Activated CD4-positive, CD25-positive, alpha-beta regulatory T cell treated with anti-CD3 and anti-CD28 coated beads, Interleukin-2, amount 50 U/mL, for 24 hours (primary cell): ENCODE measurements at regions not wholly inside any gene's neighbourhood (a gene's known extent, or its start where the extent isn't known, plus 50 kb on each side); places are given as distances from the start of the nearest gene placed in this dataset.
A peak's percentile ranks its signal among the peaks of the same experiment; 100 is the strongest.

ENCODE experiments used
- ATAC-seq, 2 donors: fragments of 150-1000 bp; cut with Tn5 transposase; one replicate each; pipeline ENCODE4 v1.10.0; 2021; ENCODE audit warnings: mild to moderate bottlenecking in 1 of 2, moderate library complexity in 1 of 2

- no peak for ATAC-seq
Measured at GRCh38 chr21:30986965-30987364, 51.3 kb downstream of the KRTAP19-8 start.

DNA sequence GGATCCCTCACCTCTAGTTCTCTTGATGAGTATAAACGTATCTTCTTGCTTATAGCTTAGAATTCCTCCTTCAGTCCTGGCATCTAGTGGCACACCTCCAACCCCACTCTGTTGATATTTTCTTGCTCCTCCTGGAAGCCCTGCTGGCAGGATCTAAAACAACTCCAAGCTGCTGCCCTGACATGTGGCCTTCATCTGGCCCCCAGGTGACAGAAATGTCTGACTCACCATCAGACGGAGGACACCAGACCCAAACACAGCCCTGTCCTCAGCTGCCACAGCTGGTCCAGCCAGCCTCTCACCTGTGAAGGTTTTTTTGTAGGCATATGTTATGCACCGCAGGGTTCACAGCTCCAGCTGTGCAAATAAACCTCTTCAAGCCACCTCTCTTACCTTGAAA, 53.4 kb downstream of the KRTAP19-8 start:
- ATAC-seq = no peak

DNA sequence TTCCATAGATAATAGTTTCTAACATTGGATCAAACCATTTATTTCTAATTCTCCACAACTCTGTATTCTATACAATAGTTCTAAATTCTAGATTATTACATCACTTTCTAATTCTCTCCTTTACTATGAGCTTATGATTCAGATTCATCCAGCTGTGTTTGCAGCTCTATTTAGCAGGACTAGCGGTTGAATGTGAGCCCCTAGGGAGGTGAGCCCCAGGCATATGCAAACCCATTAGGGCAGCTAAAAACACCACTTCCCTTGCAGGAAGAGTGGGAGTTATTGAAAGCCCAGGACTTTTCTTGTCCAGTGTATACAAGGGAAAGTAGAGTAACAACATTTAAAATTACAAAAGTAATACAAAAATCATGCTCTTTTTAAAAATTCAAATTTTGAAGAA, 56.9 kb downstream of the KRTAP19-8 start:
- ATAC-seq = no peak

DNA sequence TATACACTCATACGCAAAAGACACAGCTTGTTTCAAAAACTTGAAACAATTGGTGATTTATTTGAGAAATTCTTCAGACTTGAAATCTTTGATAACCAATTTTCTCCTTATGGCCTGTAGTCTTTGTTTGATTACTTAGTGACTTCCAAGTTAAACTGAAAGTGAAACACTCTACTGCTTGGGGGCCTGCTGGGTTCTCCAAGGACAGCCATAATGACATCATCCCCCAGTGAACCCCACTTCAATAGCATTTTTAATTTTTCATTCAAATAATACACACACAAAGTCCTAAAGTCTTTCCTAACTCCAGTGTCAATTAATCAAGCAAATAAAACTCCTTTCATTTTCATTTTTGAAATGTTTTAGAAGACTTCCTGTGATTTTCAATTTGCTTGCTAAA, 59.2 kb downstream of the KRTAP19-8 start:
- ATAC-seq = peak; percentile 35 to 48

DNA sequence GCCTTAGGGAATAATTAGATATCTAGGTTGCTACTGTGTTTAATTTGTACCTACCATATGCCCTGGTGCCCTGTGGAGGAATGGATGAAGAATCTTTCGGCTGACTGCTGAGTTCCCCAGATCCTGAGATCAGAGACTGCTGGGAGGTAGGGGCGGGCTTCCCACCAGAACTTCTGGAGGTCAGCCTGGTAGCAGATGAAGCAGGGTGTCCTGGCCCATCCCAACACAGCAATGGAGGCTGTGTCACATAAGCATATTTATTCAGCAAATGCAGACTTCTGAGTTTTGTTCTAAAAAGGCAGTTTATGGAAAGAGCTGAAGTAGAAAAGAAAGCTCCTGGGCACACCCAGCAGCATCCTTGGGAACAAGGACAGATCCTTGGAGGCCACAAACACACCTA, 74.0 kb downstream of the KRTAP19-8 start:
- ATAC-seq = no peak

DNA sequence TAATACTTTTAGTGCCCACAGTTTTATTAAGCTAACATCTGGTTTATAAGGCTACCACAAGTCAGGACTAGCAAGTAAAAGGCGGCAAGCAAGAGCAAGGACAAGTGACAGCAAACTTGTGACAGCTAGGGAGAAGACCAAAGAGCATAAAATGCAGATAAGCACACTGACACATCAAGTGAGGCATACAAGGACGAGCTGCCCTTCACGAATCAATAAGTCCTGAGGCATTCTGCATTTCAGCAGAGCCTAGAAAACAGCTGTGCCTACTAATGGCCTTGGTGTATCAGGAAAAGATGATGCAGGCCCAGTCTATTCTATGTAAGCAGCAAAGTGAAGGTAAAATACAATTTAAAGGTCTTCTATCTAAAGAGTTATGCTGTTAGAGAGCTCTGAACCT, 74.8 kb downstream of the KRTAP19-8 start:
- no peak for ATAC-seq

DNA sequence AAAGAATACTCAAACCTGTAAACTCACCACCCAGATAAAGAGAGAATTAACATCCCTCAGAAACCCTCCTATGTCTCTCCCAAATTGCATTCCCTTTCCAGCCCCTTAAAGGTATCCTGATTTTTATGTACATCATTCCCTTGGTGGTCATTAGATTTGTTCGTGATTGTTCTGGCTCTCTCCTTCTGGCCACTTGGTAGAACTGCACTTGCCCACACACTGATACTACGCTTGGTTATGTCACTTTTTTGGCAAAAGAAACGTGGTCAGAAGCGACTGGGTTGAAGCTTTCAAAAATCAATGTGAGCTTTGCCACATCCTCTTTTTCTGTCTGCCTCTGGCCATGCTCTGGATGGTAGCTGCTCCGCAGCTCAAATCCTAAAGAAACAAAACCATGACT, 76.3 kb downstream of the KRTAP19-8 start:
- ATAC-seq = no peak

DNA sequence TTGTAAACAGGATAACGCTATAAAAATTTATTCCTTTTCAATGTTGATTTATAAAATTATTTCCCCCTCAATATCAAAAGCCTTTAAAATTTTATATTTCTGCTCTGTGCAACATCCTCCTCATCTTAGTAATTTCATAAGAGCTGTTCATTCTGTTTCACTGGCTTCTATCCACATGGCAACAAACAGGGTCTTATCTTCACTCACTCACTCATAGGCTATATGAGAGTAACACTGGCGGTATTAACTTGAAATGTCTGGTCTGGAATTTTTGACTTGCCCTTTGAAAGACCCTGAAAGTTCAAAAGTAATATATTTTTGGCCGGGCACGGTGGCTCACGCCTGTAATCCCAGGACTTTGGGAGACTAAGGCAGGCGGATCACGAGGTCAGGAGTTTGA, 77.4 kb upstream of the KRTAP11-1 start:
- ATAC-seq = no peak

DNA sequence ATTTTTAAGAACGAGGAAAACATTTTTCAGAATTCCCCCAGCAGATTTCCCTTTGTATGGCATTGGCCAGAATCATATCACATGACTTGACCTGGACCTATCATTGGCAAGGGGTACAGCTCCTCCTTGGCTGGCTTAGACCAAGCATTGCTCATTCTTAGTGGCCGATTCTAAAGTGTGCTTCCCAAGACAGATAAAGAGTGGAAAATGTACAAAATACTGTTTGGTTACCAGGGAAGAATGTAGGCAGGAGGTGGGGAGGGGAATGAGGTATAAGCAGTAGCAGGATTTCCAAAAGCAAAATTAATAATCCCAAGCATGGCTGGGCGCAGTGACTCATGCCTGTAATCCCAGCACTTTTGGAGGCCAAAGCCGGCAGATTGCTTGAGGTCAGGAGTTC, 75.6 kb upstream of the KRTAP11-1 start:
- ATAC-seq = no peak

- no peak for ATAC-seq
Measured at GRCh38 chr21:30953605-30954004, 72.2 kb upstream of the KRTAP11-1 start.

GRCh38 chr21:30947141-30947540, 65.8 kb upstream of the KRTAP11-1 start:
- ATAC-seq = no peak

GRCh38 chr21:30943920-30944319, 62.5 kb upstream of the KRTAP11-1 start:
- ATAC-seq = no peak

- no peak for ATAC-seq
Measured at GRCh38 chr21:30943243-30943642, 61.9 kb upstream of the KRTAP11-1 start.

- ATAC-seq = no peak
Measured at GRCh38 chr21:30942192-30942591, 60.8 kb upstream of the KRTAP11-1 start.

DNA sequence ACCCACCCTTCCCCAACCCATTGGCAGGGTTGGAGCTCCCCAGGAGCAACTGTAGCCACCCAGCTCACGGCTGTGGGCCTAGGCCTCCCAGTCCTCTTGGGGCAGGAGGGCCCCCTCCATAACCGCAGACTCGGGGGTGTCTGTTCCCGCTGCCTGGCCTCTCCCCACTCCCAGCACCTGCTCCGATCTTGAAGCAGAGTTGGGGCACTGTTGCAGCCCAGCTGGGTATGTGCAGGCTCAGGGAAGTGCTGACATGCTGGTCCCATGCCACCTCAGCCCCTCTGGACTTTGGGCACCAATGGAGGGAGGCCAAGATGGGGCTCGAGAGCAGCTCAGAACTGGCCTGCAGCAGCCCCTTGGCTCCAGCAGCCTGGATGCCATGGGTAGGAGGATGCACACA, 54.8 kb upstream of the KRTAP11-1 start:
- no peak for ATAC-seq

DNA sequence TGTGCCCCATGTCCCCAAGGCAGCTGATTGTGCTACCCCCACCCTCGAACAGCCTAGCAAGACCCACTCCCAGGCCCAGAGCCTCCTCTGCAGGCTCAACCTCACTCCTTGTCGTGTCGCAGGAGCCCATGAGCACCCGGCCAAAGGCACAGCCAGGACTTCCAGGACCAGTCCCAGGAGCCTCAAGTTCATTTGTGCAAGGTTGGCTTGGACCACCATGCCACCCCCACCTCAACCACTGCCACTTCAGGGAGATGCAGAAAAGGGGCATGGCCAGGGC, 54.4 kb upstream of the KRTAP11-1 start:
- ATAC-seq = no peak

GRCh38 chr21:30935121-30935888, 53.9 kb upstream of the KRTAP11-1 start:
- ATAC-seq = no peak

DNA sequence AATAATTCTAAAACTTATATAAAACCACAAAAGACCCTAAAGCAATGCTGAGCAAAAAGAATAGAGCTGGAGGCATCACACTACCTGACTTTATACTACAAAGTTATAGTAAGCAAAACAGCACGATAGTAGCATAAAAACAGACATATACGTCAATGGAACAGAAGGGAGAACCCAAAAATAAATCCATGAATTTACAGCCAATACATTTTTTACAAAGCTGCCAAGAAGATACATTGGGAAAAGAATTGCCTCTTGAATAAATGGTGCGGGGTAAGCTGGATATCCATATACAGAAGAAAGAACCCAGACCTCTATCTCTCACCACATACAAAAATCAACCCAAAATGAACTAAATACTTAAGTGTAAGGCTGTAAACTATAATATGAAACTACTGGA, 51.3 kb upstream of the KRTAP11-1 start:
- ATAC-seq = no peak
